K562 (cell line): ENCODE measurements at regions not wholly inside any gene's neighbourhood (a gene's known extent, or its start where the extent isn't known, plus 50 kb on each side); places are given as distances from the start of the nearest gene placed in this dataset.

Source experiments
- ATAC-seq: fragments of 200-7000 bp; cut with Tn5 transposase; 3 replicates; pipeline ENCODE4 v1.9.1; 2020; ENCODE audit warnings: moderate library complexity
- BruUV-seq: library from RNA; stranded (reverse); fragments of 400-500 nt; replicated peaks from 2 replicates; lab custom pipeline; 2021; lab: Mats Ljungman, UMichigan
- CTCF ChIA-PET: fragments of 300-600 bp; formaldehyde crosslinking; extraction: SDS; loops from one replicate; lab custom pipeline; 2021; ENCODE audit warnings: low intra/inter-chr PET ratio; lab: Yijun Ruan, JAX
- POLR2A ChIA-PET: fragments of 300-600, 350-650 bp; sonication (Branson Sonifier 250); formaldehyde crosslinking; extraction: SDS; loops from one replicate; lab custom pipeline; 2021; ENCODE audit warnings: antibody characterized with exemption, inconsistent platforms; lab: Yijun Ruan, JAX
- DNase-seq, 4 experiments: peaks; one replicate each; pipeline versions ENCODE4 v3.0.0 to v3.0.0-alpha.2; 2011 to 2018; ENCODE audit warnings: low spot score in 3 of 4, mixed read lengths in 3 of 4; ENCODE audit errors: extremely low read depth in 1 of 4
- FAIRE-seq: peaks from 2 replicates; lab custom pipeline; 2011; peaks lifted over from hg19 to GRCh38; lab: Jason Lieb, UNC
- H2AFZ ChIP-seq: 2 replicates; pipeline ENCODE4 v1.6.0; 2011; ENCODE audit warnings: low read depth, low read length, control low read depth, inconsistent platforms
- H3K27ac ChIP-seq: fragments of 200-600 bp; 3 replicates; pipeline ENCODE4 v1.8.0; 2011; ENCODE audit warnings: low read depth, mild to moderate bottlenecking, control low read depth, inconsistent platforms, low read length, moderate library complexity, mixed read lengths; ENCODE audit errors: extremely low read depth
- H3K27me3 ChIP-seq, 2 experiments: fragments of 300-600 bp in 1 of 2; 2 replicates in 1 of 2; 3 replicates in 1 of 2; pipeline versions ENCODE4 v1.6.0 to v1.8.0; 2011; ENCODE audit warnings: inconsistent platforms in 2 of 2, low read length in 2 of 2, mild to moderate bottlenecking in 1 of 2, mixed read lengths in 1 of 2, moderate library complexity in 1 of 2; ENCODE audit not compliant: control insufficient read depth in 2 of 2, insufficient read depth in 2 of 2
- H3K36me3 ChIP-seq: fragments of 300-600 bp; 3 replicates; pipeline ENCODE4 v1.8.0; 2011; ENCODE audit warnings: mild to moderate bottlenecking, low read length, inconsistent platforms; ENCODE audit not compliant: control insufficient read depth, insufficient read depth
- H3K4me1 ChIP-seq, 2 experiments: fragments of 200-600 bp in 1 of 2; replicated peaks in 1 of 2; 2 replicates in 1 of 2; 3 replicates in 1 of 2; pipeline versions ENCODE4 v1.5.1 to v1.8.0; 2011; ENCODE audit warnings: inconsistent platforms in 2 of 2, low read length in 2 of 2, mild to moderate bottlenecking in 1 of 2, mixed read lengths in 1 of 2, moderate library complexity in 1 of 2; ENCODE audit not compliant: control insufficient read depth in 2 of 2, insufficient read depth in 2 of 2
- H3K4me2 ChIP-seq: 2 replicates; pipeline ENCODE4 v1.6.1; 2011; ENCODE audit warnings: low read length, control low read depth, inconsistent platforms, mixed read lengths; ENCODE audit not compliant: insufficient read depth
- H3K4me3 ChIP-seq: fragments of 200-600 bp; sonication (generic), shearing (Covaris generic); 2 replicates; pipeline ENCODE4 v1.5.1; 2016; ENCODE audit warnings: control low read depth, inconsistent platforms
- H3K79me2 ChIP-seq: fragments of 200-600 bp; 3 replicates; pipeline ENCODE4 v1.8.0; 2011; ENCODE audit warnings: low read length, inconsistent platforms; ENCODE audit not compliant: control insufficient read depth, insufficient read depth
- H3K9ac ChIP-seq, 2 experiments: 2 replicates each; pipeline versions ENCODE4 v1.6.0 to v1.6.1; 2011; ENCODE audit warnings: low read depth in 2 of 2, low read length in 2 of 2, control low read depth in 1 of 2, inconsistent platforms in 1 of 2, mild to moderate bottlenecking in 1 of 2, mixed read lengths in 1 of 2; ENCODE audit not compliant: insufficient read depth in 1 of 2
- H3K9me1 ChIP-seq: one replicate; pipeline ENCODE4 v1.6.0; 2011; ENCODE audit warnings: inconsistent platforms, mild to moderate bottlenecking, low read length, moderate library complexity; ENCODE audit not compliant: control insufficient read depth, insufficient read depth
- H3K9me3 ChIP-seq: replicated peaks from 2 replicates; pipeline ENCODE4 v1.5.1; 2011; ENCODE audit warnings: low read depth, low read length, inconsistent platforms; ENCODE audit not compliant: control insufficient read depth, insufficient read depth
- H4K20me1 ChIP-seq: replicated peaks from 2 replicates; pipeline ENCODE4 v1.6.1; 2011; ENCODE audit warnings: low read length, inconsistent platforms, mixed read lengths; ENCODE audit not compliant: control insufficient read depth, insufficient read depth
- BCL6 ChIP-seq: fragments of 250-450 bp; sonication (Bioruptor Pico); IDR thresholded peaks from 2 replicates; pipeline ENCODE4 v1.4.0; 2020
- DIDO1 ChIP-seq: fragments of 450-650 bp; IDR thresholded peaks from 2 replicates; pipeline ENCODE4 v1.6.1; 2016; ENCODE audit warnings: low read depth, missing biosample characterization, missing genetic modification characterization
- PYGO2 ChIP-seq: fragments of 450-650 bp; IDR thresholded peaks from 2 replicates; pipeline ENCODE4 v1.6.1; 2016; ENCODE audit warnings: mild to moderate bottlenecking, missing genetic modification characterization, moderate library complexity, missing compliant biosample characterization
- TCF7 ChIP-seq: sonication (generic); IDR thresholded peaks from 2 replicates; pipeline ENCODE4 v1.6.1; 2016; ENCODE audit warnings: antibody characterized with exemption, borderline replicate concordance
- WGBS: fragments of 100-300 bp; shearing (Covaris generic); methylation state at CpG from one replicate; pipeline ENCODE4 v1.1.6; 2016; ENCODE audit warnings: low coverage, mixed read lengths; ENCODE audit not compliant: insufficient coverage; ENCODE audit errors: missing lambda C conversion rate; 5-methylcytosine and 5-hydroxymethylcytosine counted together
- in situ Hi-C: fragments of 300-500 bp; cut with MboI; formaldehyde crosslinking; loops from 4 replicates; pipeline ENCODE4 v1.15.0; 2018; ENCODE audit warnings: inconsistent platforms, mixed read lengths
- intact Hi-C: fragments of 100-400 bp; cut with micrococcal nuclease; formaldehyde crosslinking; loops from 2 replicates; pipeline ENCODE4 v1.14.2; 2022
- TF ChIP-seq, protein P1 (sequence below): fragments of 450-650 bp; IDR thresholded peaks from 2 replicates; pipeline ENCODE4 v1.7.0; 2016; ENCODE audit warnings: borderline replicate concordance

DNA sequence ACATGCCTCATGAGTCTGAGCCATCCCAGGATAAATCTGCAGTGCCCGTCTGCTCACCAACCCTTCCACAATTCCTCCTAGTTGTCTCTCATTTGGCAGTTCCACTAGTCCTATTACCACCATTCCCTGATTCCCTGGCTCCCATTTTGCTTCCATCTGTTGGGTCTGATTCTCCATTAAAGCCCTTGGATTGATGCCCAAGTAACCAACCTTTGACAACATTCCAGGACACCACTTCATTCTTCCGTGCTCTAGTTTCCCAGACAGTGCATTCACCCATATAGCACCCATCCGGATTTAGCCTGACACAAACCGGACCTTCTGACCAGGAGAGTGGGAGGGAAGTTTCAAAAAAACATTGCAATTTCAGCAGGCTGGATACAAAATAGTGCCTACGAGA lies 189.4 kb upstream of the PALMD start:
- TF ChIP-seq TCF7 (no peak), DIDO1 (no peak), BCL6 (CRISPR knock-in tag) (no peak), PYGO2 (no peak)
- TF ChIP-seq, protein P1, sequence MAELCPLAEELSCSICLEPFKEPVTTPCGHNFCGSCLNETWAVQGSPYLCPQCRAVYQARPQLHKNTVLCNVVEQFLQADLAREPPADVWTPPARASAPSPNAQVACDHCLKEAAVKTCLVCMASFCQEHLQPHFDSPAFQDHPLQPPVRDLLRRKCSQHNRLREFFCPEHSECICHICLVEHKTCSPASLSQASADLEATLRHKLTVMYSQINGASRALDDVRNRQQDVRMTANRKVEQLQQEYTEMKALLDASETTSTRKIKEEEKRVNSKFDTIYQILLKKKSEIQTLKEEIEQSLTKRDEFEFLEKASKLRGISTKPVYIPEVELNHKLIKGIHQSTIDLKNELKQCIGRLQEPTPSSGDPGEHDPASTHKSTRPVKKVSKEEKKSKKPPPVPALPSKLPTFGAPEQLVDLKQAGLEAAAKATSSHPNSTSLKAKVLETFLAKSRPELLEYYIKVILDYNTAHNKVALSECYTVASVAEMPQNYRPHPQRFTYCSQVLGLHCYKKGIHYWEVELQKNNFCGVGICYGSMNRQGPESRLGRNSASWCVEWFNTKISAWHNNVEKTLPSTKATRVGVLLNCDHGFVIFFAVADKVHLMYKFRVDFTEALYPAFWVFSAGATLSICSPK: no peak
- CTCF ChIA-PET: no interaction called here
- in situ Hi-C loops: no loop called here
- Histone ChIP-seq H3K9ac (no peak overlapping the region), H3K9me1 (no peaks in the 10 kb centered on the region), H3K9me3 (no peaks in the 10 kb centered on the region), H3K36me3 (no peaks in the 10 kb centered on the region), H3K79me2 (no peaks in the 10 kb centered on the region), H3K4me1 (no peaks in the 10 kb centered on the region), H3K27ac (no peak overlapping the region), H3K4me3 (no peak overlapping the region), H3K27me3 (no peaks in the 10 kb centered on the region), H4K20me1 (no peaks in the 10 kb centered on the region), H3K4me2 (no peak overlapping the region), H2AFZ (no peak overlapping the region)
- no TSS peak for BruUV-seq
- no peak for FAIRE-seq
- WGBS: 3% methylated on average over 5 of the region's 5 CpGs
- no peak for DNase-seq
- intact Hi-C loops: no loop called here
- POLR2A ChIA-PET: no interaction called here
- ATAC-seq: no peak
